PC-9 (cell line): ENCODE measurements at regions not wholly inside any gene's neighbourhood (a gene's known extent, or its start where the extent isn't known, plus 50 kb on each side); places are given as distances from the start of the nearest gene placed in this dataset.
"Not testable (repeated sequence)": the region's sequence is repeated elsewhere in the genome, so short reads cannot be mapped to it uniquely, and the experiment has no call there.

Experiments used
- BruUV-seq: library from RNA; stranded (reverse); fragments of 400-500 nt; replicated peaks from 2 replicates; lab custom pipeline; 2021; lab: Mats Ljungman, UMichigan
- CTCF ChIA-PET: fragments of 300-600 bp; sonication (Branson Sonifier 250); formaldehyde crosslinking; loops from one replicate; lab custom pipeline; 2022; ENCODE audit warnings: antibody characterized with exemption; lab: Charles Lee
- POLR2A ChIA-PET: fragments of 300-600 bp; sonication (Branson Sonifier 250); formaldehyde crosslinking; loops from one replicate; lab custom pipeline; 2022; ENCODE audit warnings: antibody characterized with exemption; ENCODE audit not compliant: unreplicated experiment; lab: Charles Lee
- DNase-seq, 2 experiments: peaks; one replicate each; pipeline versions ENCODE4 v3.0.0 to v3.0.0-alpha.2; 2015 to 2022; ENCODE audit warnings: mixed read lengths in 1 of 2
- H2AFZ ChIP-seq: fragments of 200-600 bp; sonication (generic); 2 replicates; pipeline ENCODE4 v1.8.1; 2017; ENCODE audit warnings: antibody characterized with exemption
- H3F3A ChIP-seq: fragments of 200-600 bp; sonication (generic); 2 replicates; pipeline ENCODE4 v1.8.1; 2017; ENCODE audit warnings: antibody characterized with exemption, mild to moderate bottlenecking, low read depth; ENCODE audit not compliant: insufficient read depth
- H3K27ac ChIP-seq: fragments of 200-600 bp; sonication (generic); 2 replicates; pipeline ENCODE4 v1.6.1; 2016; ENCODE audit warnings: mixed run types
- H3K27me3 ChIP-seq: fragments of 200-600 bp; sonication (generic); 2 replicates; pipeline ENCODE4 v1.6.1; 2016; ENCODE audit warnings: low read depth, mixed run types; ENCODE audit not compliant: insufficient read depth
- H3K36me3 ChIP-seq: fragments of 200-600 bp; sonication (generic); 2 replicates; pipeline ENCODE4 v1.6.1; 2016; ENCODE audit warnings: low read depth, mixed run types
- H3K4me1 ChIP-seq: fragments of 200-600 bp; sonication (generic); replicated peaks from 2 replicates; pipeline ENCODE4 v1.6.1; 2016; ENCODE audit warnings: mixed run types; ENCODE audit not compliant: insufficient read depth
- H3K4me2 ChIP-seq: fragments of 200-600 bp; sonication (generic); 2 replicates; pipeline ENCODE4 v1.6.1; 2017; ENCODE audit warnings: mixed run types
- H3K4me3 ChIP-seq: fragments of 200-600 bp; sonication (generic); 2 replicates; pipeline ENCODE4 v1.6.1; 2016; ENCODE audit warnings: mixed run types
- H3K79me2 ChIP-seq: fragments of 200-600 bp; sonication (generic); 2 replicates; pipeline ENCODE4 v1.6.1; 2017; ENCODE audit warnings: low read depth, mixed run types
- H3K9me2 ChIP-seq: fragments of 200-600 bp; sonication (generic); 2 replicates; pipeline ENCODE4 v1.8.1; 2017; ENCODE audit warnings: mild to moderate bottlenecking; ENCODE audit not compliant: insufficient read depth
- H3K9me3 ChIP-seq: fragments of 200-600 bp; sonication (generic); 2 replicates; pipeline ENCODE4 v1.8.1; 2016; ENCODE audit warnings: low read depth; ENCODE audit not compliant: insufficient read depth
- H4K20me1 ChIP-seq: fragments of 200-600 bp; sonication (generic); 2 replicates; pipeline ENCODE4 v1.8.1; 2017; ENCODE audit not compliant: insufficient read depth
- CTCF ChIP-seq: fragments of 200-600 bp; sonication (generic); conservative IDR thresholded peaks from 2 replicates; pipeline ENCODE4 v1.6.1; 2017; ENCODE audit warnings: mixed run types, antibody characterized with exemption, mild to moderate bottlenecking, moderate library complexity
- EZH2 ChIP-seq: fragments of 200-600 bp; sonication (generic); IDR thresholded peaks from 2 replicates; pipeline ENCODE4 v1.8.0; 2017; ENCODE audit warnings: antibody characterized with exemption, low read depth
- intact Hi-C: fragments of 100-400 bp; cut with micrococcal nuclease; formaldehyde crosslinking; loops from one replicate; pipeline ENCODE4 v1.10.0; 2022; ENCODE audit not compliant: unreplicated experiment

DNA sequence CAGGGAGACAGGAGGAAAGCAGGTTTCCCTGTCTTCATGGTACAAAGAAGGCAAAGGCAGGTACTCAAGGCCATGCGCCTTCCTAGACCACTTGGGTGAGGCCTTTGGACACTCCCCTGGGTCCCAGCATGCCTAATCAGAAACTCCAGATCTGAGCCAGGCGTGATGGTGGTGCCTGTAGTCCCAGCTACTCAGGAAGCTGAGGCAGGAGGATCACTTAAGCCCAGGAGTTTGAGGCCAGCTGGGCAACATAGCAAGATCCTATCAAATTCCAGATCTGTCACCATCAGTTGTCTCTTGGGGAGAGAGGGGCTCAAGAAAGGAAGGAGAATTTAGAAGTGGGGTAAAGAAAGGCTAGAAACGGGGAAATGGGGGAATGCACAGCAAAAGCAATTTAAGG, 96.3 kb upstream of the SLC25A33 start:
- CTCF ChIA-PET: no interaction called here

GRCh38 chr1:9443913-9444445, 95.3 kb upstream of the SLC25A33 start:
- Histone ChIP-seq H2AFZ (no peak overlapping the region), H3K36me3 (no peaks in the 10 kb centered on the region), H3K4me1 (no peaks in the 10 kb centered on the region), H3K79me2 (no peaks in the 10 kb centered on the region), H3K4me2 (no peak overlapping the region), H3K27ac (no peak overlapping the region), H3K27me3 (no peaks in the 10 kb centered on the region), H3K4me3 (no peak overlapping the region), H4K20me1 (no peaks in the 10 kb centered on the region), H3F3A (no peaks in the 10 kb centered on the region), H3K9me2 (no peaks in the 10 kb centered on the region), H3K9me3 (no peaks in the 10 kb centered on the region)
- intact Hi-C loops: no loop called here
- CTCF ChIA-PET: no interaction called here
- DNase-seq: no peak
- BruUV-seq: no TSS peak
- POLR2A ChIA-PET: no interaction called here
- TF ChIP-seq CTCF (no peak), EZH2 (no peak)

More for the DNA sequence above, 96.3 kb upstream of the SLC25A33 start:
- Histone ChIP-seq H3K79me2 (no peaks in the 10 kb centered on the region), H3K9me2 (no peaks in the 10 kb centered on the region), H3K4me1 (no peaks in the 10 kb centered on the region), H3K27me3 (no peaks in the 10 kb centered on the region), H3K4me3 (no peak overlapping the region), H2AFZ (no peak overlapping the region), H3K36me3 (no peaks in the 10 kb centered on the region), H3K9me3 (no peaks in the 10 kb centered on the region), H3K27ac (no peak overlapping the region), H3K4me2 (no peak overlapping the region), H4K20me1 (no peaks in the 10 kb centered on the region), H3F3A (no peaks in the 10 kb centered on the region)
- no peak for DNase-seq
- TF ChIP-seq CTCF (no peak), EZH2 (no peak)
- POLR2A ChIA-PET: no interaction called here
- intact Hi-C loops: no loop called here
- BruUV-seq: no TSS peak

DNA sequence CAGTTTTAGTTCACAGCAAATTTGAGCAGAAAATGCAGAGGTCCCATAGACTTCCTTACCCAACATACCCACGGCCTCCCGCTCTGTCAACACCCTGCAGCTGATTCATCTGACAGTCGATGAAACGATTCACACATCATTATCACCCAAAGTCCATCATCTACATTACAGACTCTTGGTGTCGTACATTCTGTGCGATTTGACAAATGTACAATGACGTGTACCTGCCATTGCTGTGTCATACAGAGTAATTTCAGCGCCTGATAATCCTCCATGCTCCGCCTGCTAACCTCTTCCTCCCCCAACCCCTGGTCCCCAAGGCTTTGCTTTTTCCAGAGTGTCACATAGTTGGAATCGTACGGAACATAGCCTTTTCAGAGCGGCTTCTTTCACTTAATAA, 94.7 kb upstream of the SLC25A33 start:
- no peak for TF ChIP-seq CTCF
- no peak for TF ChIP-seq EZH2
- BruUV-seq: no TSS peak
- H4K20me1 ChIP-seq: no peaks in the 10 kb centered on the region
- H3K27me3 ChIP-seq: no peaks in the 10 kb centered on the region
- no peak overlapping the region for H2AFZ ChIP-seq
- H3K9me3 ChIP-seq: no peaks in the 10 kb centered on the region
- H3K27ac ChIP-seq: no peak overlapping the region
- H3F3A ChIP-seq: no peaks in the 10 kb centered on the region
- intact Hi-C loops: no loop called here
- CTCF ChIA-PET: no interaction called here
- H3K9me2 ChIP-seq: no peaks in the 10 kb centered on the region
- H3K4me2 ChIP-seq: no peak overlapping the region
- H3K36me3 ChIP-seq: no peaks in the 10 kb centered on the region
- H3K4me3 ChIP-seq: no peak overlapping the region
- H3K79me2 ChIP-seq: no peaks in the 10 kb centered on the region
- no peak for DNase-seq
- POLR2A ChIA-PET: no interaction called here
- H3K4me1 ChIP-seq: no peaks in the 10 kb centered on the region

GRCh38 chr1:9445081-9445480, 94.2 kb upstream of the SLC25A33 start:
- H3K27me3 ChIP-seq, H3K9me2 ChIP-seq, intact Hi-C loops, H3F3A ChIP-seq, H4K20me1 ChIP-seq, POLR2A ChIA-PET, H3K79me2 ChIP-seq, H3K4me3 ChIP-seq, BruUV-seq, H3K4me1 ChIP-seq, H3K9me3 ChIP-seq, DNase-seq, H2AFZ ChIP-seq, CTCF ChIA-PET, H3K4me2 ChIP-seq, H3K27ac ChIP-seq, H3K36me3 ChIP-seq: not testable (repeated sequence)
